Activated B cell treated with CpG ODN at 0.5 μM for 24 hours (primary cell): ENCODE measurements at regions not wholly inside any gene's neighbourhood (a gene's known extent, or its start where the extent isn't known, plus 50 kb on each side); places are given as distances from the start of the nearest gene placed in this dataset.

Experiments used
- ATAC-seq: fragments of 200-7000 bp; cut with Tn5 transposase; one replicate; pipeline ENCODE4 v1.10.0; 2021; ENCODE audit warnings: low read depth, mild to moderate bottlenecking, moderate library complexity
- CTCF ChIA-PET: fragments of 350-600 bp; sonication (Branson Sonifier 250); formaldehyde crosslinking; loops from one replicate; lab custom pipeline; 2021; ENCODE audit warnings: antibody characterized with exemption; lab: Charles Lee
- POLR2A ChIA-PET: fragments of 350-600 bp; sonication (Branson Sonifier 250); formaldehyde crosslinking; loops from one replicate; lab custom pipeline; 2021; ENCODE audit warnings: antibody characterized with exemption; lab: Charles Lee
- DNase-seq: peaks from one replicate; pipeline ENCODE4 v3.0.0; 2022
- H3K27ac Mint-ChIP-seq: one replicate; pipeline ENCODE4 v1.8.0; 2020; ENCODE audit warnings: mixed read lengths
- H3K27me3 Mint-ChIP-seq: one replicate; pipeline ENCODE4 v1.8.0; 2021; ENCODE audit warnings: mixed read lengths
- H3K36me3 Mint-ChIP-seq: one replicate; pipeline ENCODE4 v1.8.0; 2021; ENCODE audit warnings: low read depth, mixed read lengths
- H3K4me1 Mint-ChIP-seq: one replicate; pipeline ENCODE4 v1.8.0; 2021; ENCODE audit warnings: mixed read lengths
- H3K4me3 Mint-ChIP-seq: one replicate; pipeline ENCODE4 v1.8.0; 2020; ENCODE audit warnings: mild to moderate bottlenecking, mixed read lengths
- H3K9me3 Mint-ChIP-seq: one replicate; pipeline ENCODE4 v1.8.0; 2020; ENCODE audit warnings: mixed read lengths
- intact Hi-C: fragments of 100-400 bp; cut with micrococcal nuclease; formaldehyde crosslinking; loops from one replicate; pipeline ENCODE4 v1.15.1; 2024
- TF ChIP-seq, protein P1 (sequence below): fragments of 200-600 bp; IDR thresholded peaks from one replicate; pipeline ENCODE4 v1.8.0; 2022; ENCODE audit warnings: antibody characterized with exemption, mild to moderate bottlenecking

DNA sequence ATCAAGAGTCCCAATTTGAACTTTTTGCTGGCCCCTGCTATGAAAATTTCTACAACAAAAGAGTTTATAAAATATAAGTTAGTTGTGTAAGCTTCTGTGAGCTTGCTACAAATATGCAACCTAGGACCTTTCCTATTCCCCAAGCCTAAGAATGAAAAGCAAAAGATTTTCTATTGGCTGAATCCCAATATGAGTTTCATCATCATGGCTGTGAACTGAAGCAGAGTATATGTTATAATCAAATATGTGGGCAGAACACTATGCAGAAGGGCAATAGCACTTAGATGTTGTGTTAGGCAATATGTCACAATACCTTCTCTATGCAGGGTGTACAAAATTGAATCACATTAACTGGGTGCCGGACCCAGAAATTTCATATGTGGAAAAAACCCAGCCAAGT is 1018.3 kb upstream of the AMELY start:
- intact Hi-C loops = no loop called here
- ATAC-seq = no peak
- TF ChIP-seq, protein P1, sequence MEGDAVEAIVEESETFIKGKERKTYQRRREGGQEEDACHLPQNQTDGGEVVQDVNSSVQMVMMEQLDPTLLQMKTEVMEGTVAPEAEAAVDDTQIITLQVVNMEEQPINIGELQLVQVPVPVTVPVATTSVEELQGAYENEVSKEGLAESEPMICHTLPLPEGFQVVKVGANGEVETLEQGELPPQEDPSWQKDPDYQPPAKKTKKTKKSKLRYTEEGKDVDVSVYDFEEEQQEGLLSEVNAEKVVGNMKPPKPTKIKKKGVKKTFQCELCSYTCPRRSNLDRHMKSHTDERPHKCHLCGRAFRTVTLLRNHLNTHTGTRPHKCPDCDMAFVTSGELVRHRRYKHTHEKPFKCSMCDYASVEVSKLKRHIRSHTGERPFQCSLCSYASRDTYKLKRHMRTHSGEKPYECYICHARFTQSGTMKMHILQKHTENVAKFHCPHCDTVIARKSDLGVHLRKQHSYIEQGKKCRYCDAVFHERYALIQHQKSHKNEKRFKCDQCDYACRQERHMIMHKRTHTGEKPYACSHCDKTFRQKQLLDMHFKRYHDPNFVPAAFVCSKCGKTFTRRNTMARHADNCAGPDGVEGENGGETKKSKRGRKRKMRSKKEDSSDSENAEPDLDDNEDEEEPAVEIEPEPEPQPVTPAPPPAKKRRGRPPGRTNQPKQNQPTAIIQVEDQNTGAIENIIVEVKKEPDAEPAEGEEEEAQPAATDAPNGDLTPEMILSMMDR = no peak
- DNase-seq = no peak
- H3K27ac Mint-ChIP-seq = no peak overlapping the region
- H3K27me3 Mint-ChIP-seq = no peaks in the 10 kb centered on the region
- H3K4me1 Mint-ChIP-seq = no peaks in the 10 kb centered on the region
- H3K4me3 Mint-ChIP-seq = no peak overlapping the region
- CTCF ChIA-PET = no interaction called here
- POLR2A ChIA-PET = no interaction called here
- no peaks in the 10 kb centered on the region for H3K9me3 Mint-ChIP-seq
- no peaks in the 10 kb centered on the region for H3K36me3 Mint-ChIP-seq

DNA sequence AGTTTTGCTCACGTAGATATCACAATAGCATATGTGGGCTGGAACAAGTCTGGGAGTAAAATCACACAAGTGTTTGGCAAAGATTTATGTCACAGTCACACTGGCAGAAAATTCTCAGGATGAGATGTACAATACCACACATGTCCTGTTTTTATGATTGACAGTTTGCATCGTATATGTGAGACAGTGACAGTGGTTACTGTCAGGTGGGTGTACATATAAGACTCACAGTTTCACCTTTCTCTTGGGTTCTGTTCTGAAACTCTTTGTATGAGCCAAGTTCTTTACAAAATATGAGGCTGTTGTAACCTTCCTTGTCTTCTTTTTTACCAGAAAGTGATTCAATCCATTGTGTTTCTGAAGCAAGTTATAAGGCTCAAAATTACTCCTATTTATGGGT is 1012.5 kb upstream of the AMELY start:
- H3K4me1 Mint-ChIP-seq = no peaks in the 10 kb centered on the region
- intact Hi-C loops = no loop called here
- H3K27me3 Mint-ChIP-seq = no peaks in the 10 kb centered on the region
- ATAC-seq (no peak), DNase-seq (no peak)
- no peaks in the 10 kb centered on the region for H3K9me3 Mint-ChIP-seq
- TF ChIP-seq, protein P1 = no peak
- ChIA-PET POLR2A (no interaction called here), CTCF (no interaction called here)
- H3K4me3 Mint-ChIP-seq = no peak overlapping the region
- H3K36me3 Mint-ChIP-seq = no peaks in the 10 kb centered on the region
- H3K27ac Mint-ChIP-seq = no peak overlapping the region

DNA sequence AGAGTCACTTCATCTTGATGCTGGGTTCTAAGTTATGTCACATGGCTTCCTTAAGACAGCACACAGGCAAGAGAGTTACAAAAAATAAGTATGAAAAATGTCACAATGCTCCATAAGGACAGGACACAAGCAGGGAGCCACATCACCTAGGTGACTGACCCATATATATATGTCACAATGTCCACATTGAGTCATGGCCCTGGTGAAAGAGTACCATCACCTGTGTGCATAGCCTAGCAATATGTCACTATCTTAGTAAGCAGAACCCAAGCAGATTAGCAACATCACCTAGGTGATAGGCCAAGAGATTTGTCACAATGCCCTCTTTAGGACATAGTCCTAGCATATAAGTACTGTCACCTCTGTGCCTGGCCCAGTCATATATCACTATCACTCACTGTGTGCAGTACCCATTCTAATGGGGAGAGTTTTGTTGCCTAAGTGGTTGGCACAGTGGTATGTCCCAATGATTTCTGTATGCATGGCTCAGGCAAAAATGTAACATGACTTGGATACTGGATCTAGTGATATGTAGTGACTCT is 1012.0 kb upstream of the AMELY start:
- Mint-ChIP-seq H3K27me3 (no peaks in the 10 kb centered on the region), H3K4me1 (no peaks in the 10 kb centered on the region), H3K27ac (no peak overlapping the region), H3K4me3 (no peak overlapping the region), H3K36me3 (no peaks in the 10 kb centered on the region), H3K9me3 (no peaks in the 10 kb centered on the region)
- intact Hi-C loops = no loop called here
- DNase-seq (no peak), ATAC-seq (no peak)
- CTCF ChIA-PET = no interaction called here
- POLR2A ChIA-PET = no interaction called here
- TF ChIP-seq, protein P1 = no peak

DNA sequence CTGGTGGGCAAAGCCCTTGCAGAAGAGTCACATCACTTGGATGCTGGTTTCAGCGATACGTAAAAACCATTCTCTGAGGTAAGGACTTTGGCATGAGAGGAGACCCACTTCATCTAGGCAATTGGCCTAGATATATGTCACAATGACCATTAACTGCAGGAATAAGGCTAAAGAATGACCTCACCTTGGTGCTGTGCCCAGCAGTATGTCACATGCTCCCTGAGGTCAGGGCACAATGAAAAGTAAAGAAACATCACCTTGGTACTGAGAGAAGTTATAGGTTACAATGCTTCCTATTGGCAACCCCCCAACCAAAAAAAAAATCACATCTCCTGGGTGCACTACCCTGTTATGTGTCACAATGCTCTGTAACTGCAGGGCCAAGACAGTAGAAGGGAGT is 1008.8 kb upstream of the AMELY start:
- ChIA-PET CTCF (no interaction called here), POLR2A (no interaction called here)
- Mint-ChIP-seq H3K4me3 (no peak overlapping the region), H3K9me3 (no peaks in the 10 kb centered on the region), H3K27ac (no peak overlapping the region), H3K27me3 (no peaks in the 10 kb centered on the region), H3K4me1 (no peaks in the 10 kb centered on the region), H3K36me3 (no peaks in the 10 kb centered on the region)
- DNase-seq (no peak), ATAC-seq (no peak)
- TF ChIP-seq, protein P1 = no peak
- intact Hi-C loops = no loop called here

DNA sequence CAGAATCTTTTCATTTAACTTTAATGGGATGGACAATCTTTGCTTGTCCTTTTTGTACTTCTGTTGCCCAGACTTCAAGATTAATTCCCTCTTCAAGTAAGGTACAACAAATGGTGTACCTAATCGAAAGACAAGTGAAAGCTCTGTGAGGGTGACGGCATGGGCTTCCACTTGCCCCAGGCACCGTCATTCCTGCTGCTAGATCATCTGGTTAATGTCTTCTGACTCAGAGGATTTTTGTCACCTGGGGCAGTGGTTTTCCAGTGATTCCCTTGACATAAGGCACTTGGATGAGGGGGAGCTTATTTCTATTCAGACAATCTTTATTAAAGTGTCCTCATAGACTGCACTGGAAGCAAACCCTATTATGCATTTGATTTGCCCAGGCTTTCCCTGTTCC is 977.0 kb upstream of the AMELY start:
- no peaks in the 10 kb centered on the region for H3K27me3 Mint-ChIP-seq
- intact Hi-C loops = no loop called here
- DNase-seq = no peak
- POLR2A ChIA-PET = no interaction called here
- H3K4me3 Mint-ChIP-seq = no peak overlapping the region
- H3K4me1 Mint-ChIP-seq = no peaks in the 10 kb centered on the region
- TF ChIP-seq, protein P1 = no peak
- H3K36me3 Mint-ChIP-seq = no peaks in the 10 kb centered on the region
- ATAC-seq = no peak
- no peak overlapping the region for H3K27ac Mint-ChIP-seq
- H3K9me3 Mint-ChIP-seq = no peaks in the 10 kb centered on the region
- CTCF ChIA-PET = no interaction called here
